ENCODE measurements at regions not wholly inside any gene's neighbourhood (a gene's known extent, or its start where the extent isn't known, plus 50 kb on each side); places are given as distances from the start of the nearest gene placed in this dataset.

DNA sequence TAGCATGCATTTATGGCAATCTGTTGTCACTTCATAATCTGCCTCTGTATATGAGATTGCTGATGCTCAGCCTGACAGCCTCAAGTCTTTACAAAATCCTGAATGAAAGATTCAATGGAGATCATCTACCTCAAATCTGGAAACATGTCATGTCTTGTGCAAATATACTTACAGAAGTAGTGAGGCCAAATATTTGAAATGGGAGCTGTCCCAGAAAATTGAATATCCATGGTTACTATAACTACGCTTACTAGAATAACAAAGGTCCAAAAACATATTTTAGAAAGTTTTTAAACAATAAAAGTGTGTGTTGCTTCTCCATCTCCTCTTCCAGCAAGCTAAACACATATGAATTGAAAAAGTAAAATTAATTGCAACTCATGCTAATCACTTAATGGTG, 133.2 kb upstream of the DPH6 start:
- H3K4me3 ChIP-seq (ENCODE audit: low read depth, low read length), result no peak overlapping the region
- TF ChIP-seq, protein P1, sequence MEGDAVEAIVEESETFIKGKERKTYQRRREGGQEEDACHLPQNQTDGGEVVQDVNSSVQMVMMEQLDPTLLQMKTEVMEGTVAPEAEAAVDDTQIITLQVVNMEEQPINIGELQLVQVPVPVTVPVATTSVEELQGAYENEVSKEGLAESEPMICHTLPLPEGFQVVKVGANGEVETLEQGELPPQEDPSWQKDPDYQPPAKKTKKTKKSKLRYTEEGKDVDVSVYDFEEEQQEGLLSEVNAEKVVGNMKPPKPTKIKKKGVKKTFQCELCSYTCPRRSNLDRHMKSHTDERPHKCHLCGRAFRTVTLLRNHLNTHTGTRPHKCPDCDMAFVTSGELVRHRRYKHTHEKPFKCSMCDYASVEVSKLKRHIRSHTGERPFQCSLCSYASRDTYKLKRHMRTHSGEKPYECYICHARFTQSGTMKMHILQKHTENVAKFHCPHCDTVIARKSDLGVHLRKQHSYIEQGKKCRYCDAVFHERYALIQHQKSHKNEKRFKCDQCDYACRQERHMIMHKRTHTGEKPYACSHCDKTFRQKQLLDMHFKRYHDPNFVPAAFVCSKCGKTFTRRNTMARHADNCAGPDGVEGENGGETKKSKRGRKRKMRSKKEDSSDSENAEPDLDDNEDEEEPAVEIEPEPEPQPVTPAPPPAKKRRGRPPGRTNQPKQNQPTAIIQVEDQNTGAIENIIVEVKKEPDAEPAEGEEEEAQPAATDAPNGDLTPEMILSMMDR (IDR thresholded peaks at IDR 0.05; ENCODE audit: low read depth, low read length, missing control alignments), result no peak
- no peak for DNase-seq (ENCODE audit: low read depth)

DNA sequence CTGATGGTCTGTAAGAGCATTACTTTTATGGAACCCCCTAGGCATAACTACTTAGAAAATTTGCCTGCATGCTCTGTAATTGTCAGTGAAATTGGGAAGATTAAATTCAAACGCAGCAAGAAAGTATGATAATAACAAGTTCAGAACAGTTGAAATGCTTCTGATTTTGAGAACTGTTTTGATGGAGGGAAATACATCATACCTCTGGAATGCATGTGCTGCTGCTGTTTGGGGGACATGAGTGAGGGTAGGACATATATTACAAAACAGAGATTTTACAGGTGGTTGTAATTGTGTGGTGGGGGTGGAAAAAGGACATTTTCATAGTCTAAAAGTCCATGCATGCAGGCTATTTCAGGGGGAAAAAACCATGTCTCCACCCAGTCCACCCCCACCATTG, 135.0 kb upstream of the DPH6 start:
- no peak for DNase-seq (ENCODE audit: low read depth)
- no peak overlapping the region for H3K4me3 ChIP-seq (ENCODE audit: low read depth, low read length)
- TF ChIP-seq, protein P1 (IDR thresholded peaks at IDR 0.05; ENCODE audit: low read depth, low read length, missing control alignments), result no peak

DNA sequence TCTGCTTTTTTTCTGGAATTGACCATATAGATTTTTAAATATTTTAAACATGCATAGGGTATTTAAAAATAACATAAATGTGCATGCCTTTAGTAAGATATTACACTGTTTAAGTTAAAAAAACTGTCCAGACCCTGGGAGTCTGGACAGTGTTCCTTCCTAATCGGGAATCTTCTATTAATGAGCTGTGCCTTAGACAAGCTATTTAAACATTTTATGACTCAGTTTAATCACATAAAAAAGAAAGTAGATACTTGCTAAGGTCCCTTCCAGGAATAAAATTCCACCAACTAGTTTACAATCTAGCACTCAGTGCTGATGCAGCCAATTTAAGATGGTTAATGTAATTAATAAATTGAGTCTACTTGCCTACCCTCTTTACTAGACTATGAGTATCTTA, 140.4 kb upstream of the DPH6 start:
- DNase-seq (ENCODE audit: low read depth), result no peak
- TF ChIP-seq, protein P1 (IDR thresholded peaks at IDR 0.05; ENCODE audit: low read depth, low read length, missing control alignments), result no peak

DNA sequence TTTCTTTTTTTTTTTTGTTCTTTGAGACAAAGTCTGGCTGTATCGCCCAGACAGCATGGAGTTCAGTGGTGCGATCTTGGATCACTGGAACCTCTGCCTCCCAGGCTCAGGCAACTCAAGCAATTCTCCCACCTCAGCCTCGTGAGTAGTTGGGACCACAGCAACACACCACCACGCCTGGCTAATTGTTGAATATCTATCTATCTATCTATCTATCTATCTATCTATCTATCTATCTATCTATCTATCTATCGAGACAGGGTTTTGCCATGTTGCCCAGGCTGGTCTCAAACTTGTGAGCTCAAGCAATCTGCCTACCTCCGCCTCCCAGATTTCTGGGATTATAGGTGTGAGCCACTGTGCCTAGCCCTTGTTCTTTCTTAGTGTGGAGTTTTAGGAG, 143.3 kb upstream of the DPH6 start:
- TF ChIP-seq, protein P1 (IDR thresholded peaks at IDR 0.05; ENCODE audit: low read depth, low read length, missing control alignments), result no peak
- no peak overlapping the region for H3K4me3 ChIP-seq (ENCODE audit: low read depth, low read length)

More for the DNA sequence above, 140.4 kb upstream of the DPH6 start:
- no peak overlapping the region for H3K4me3 ChIP-seq (ENCODE audit: low read depth, low read length)

DNA sequence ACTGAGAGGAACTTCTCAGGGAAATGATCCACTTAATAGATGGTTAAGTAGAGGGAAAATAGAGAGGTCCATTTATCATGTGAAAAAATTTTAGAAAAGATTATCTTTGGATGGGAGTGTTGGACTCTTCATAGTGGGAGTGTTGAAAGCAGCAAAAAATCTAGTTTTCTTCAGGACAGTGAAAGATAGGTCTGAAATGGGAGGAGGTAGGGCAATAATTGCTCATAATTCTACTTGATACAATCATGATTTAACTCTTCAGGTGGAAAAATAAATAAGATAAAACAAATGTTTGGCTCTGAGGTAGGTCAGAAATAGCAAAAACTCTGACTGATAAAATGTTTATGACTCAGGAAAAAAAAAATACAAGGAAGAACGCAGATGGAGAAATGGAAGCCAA, 144.1 kb upstream of the DPH6 start:
- no peak for DNase-seq (ENCODE audit: low read depth)
- TF ChIP-seq, protein P1 (IDR thresholded peaks at IDR 0.05; ENCODE audit: low read depth, low read length, missing control alignments), result no peak
- no peak overlapping the region for H3K4me3 ChIP-seq (ENCODE audit: low read depth, low read length)

More for the DNA sequence above, 143.3 kb upstream of the DPH6 start:
- DNase-seq (ENCODE audit: low read depth), result no peak

DNA sequence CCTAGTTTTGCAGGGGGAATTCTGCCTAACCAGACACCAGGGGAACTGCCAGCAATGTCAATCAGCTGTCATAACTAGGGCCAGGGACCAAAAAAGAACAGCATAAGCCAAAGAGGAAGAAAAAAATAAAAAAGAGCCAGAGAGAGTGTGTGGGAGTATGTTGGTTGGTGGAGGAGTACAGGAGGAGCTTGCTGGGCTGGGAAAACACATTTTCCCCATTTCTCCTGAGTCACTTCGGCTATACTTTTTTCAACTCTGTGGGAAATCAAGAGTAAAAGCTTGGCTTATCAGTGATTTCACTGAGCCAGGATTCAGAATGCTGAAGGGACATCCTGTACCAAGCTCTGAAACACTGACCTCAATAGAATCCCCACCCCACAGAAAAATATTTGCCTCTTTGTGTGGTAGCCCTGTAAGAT, 144.7 kb upstream of the DPH6 start:
- no peak overlapping the region for H3K4me3 ChIP-seq (ENCODE audit: low read depth, low read length)
- TF ChIP-seq, protein P1 (IDR thresholded peaks at IDR 0.05; ENCODE audit: low read depth, low read length, missing control alignments), result no peak
- DNase-seq (ENCODE audit: low read depth), result no peak

DNA sequence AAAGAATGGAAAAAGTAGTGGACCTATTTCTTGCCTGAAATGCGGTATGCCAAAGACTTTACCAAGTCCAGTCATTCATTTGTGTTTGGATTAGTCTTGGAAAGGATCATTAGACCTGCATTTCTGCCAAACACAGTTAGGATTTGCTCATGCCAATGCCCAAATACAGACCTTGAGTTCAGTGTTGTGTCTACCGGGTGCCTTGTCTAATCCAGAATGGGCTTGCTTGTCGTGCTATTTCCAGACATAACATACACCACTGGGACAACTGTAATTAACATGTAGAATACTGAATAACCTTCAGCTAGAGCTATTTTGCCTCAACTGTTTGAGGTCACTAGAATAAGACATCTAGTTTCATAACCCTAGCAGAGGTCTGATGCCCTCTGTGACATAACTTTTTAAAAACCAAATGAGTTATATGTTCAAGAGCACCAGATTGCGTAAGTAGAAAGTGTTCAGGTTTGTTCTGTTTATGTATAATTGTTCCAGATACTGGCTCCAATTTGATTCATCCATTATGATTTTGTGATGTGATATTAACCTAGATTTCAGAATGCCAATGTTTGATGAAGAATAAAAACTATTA, 145.3 kb upstream of the DPH6 start:
- no peak overlapping the region for H3K4me3 ChIP-seq (ENCODE audit: low read depth, low read length)
- DNase-seq (ENCODE audit: low read depth), result no peak
- TF ChIP-seq, protein P1 (IDR thresholded peaks at IDR 0.05; ENCODE audit: low read depth, low read length, missing control alignments), result no peak
